HS-5 (cell line): ENCODE measurements at regions not wholly inside any gene's neighbourhood (a gene's known extent, or its start where the extent isn't known, plus 50 kb on each side); places are given as distances from the start of the nearest gene placed in this dataset.
"Not testable (repeated sequence)": the region's sequence is repeated elsewhere in the genome, so short reads cannot be mapped to it uniquely, and the experiment has no call there.

Source experiments
- DNase-seq: peaks from one replicate; pipeline ENCODE4 v3.0.0-alpha.2; 2012; ENCODE audit warnings: low read depth

GRCh38 chr9:17846948-17847655 lies 268.2 kb downstream of the SH3GL2 start:
- DNase-seq: no peak

- DNase-seq: no peak
Measured at GRCh38 chr9:17847908-17848307, 269.0 kb downstream of the SH3GL2 start.

- no peak for DNase-seq
Measured at GRCh38 chr9:17852108-17852507, 273.2 kb downstream of the SH3GL2 start.

- no peak for DNase-seq
Measured at GRCh38 chr9:17854487-17854886, 275.6 kb downstream of the SH3GL2 start.

- no peak for DNase-seq
Measured at GRCh38 chr9:17856995-17857394, 278.1 kb downstream of the SH3GL2 start.

- DNase-seq: no peak
Measured at GRCh38 chr9:17859228-17859627, 280.4 kb downstream of the SH3GL2 start.

GRCh38 chr9:17859987-17860386 lies 281.1 kb downstream of the SH3GL2 start:
- no peak for DNase-seq

GRCh38 chr9:17862101-17862500 lies 283.2 kb downstream of the SH3GL2 start:
- no peak for DNase-seq

- no peak for DNase-seq
Measured at GRCh38 chr9:17862629-17863028, 283.8 kb downstream of the SH3GL2 start.

- no peak for DNase-seq
Measured at GRCh38 chr9:17863213-17863883, 284.5 kb downstream of the SH3GL2 start.

- DNase-seq: no peak
Measured at GRCh38 chr9:17863924-17864323, 285.1 kb downstream of the SH3GL2 start.

- DNase-seq: no peak
Measured at GRCh38 chr9:17864951-17865350, 286.1 kb downstream of the SH3GL2 start.

GRCh38 chr9:17865881-17866280 lies 287.0 kb downstream of the SH3GL2 start:
- DNase-seq: no peak

- DNase-seq: no peak
Measured at GRCh38 chr9:17870722-17871121, 291.9 kb downstream of the SH3GL2 start.

GRCh38 chr9:17871213-17871890 lies 292.5 kb downstream of the SH3GL2 start:
- no peak for DNase-seq

- no peak for DNase-seq
Measured at GRCh38 chr9:17875886-17876285, 297.0 kb downstream of the SH3GL2 start.

- no peak for DNase-seq
Measured at GRCh38 chr9:17876687-17877086, 297.8 kb downstream of the SH3GL2 start.

- no peak for DNase-seq
Measured at GRCh38 chr9:17878810-17879370, 300.0 kb downstream of the SH3GL2 start.

GRCh38 chr9:17881371-17881770 lies 302.5 kb downstream of the SH3GL2 start:
- no peak for DNase-seq

GRCh38 chr9:17882688-17883594 lies 304.1 kb downstream of the SH3GL2 start:
- no peak for DNase-seq

GRCh38 chr9:17888066-17888465 lies 309.2 kb downstream of the SH3GL2 start:
- no peak for DNase-seq

GRCh38 chr9:17888964-17889363 lies 310.1 kb downstream of the SH3GL2 start:
- not testable (repeated sequence) for DNase-seq
